ENCODE measurements at regions not wholly inside any gene's neighbourhood (a gene's known extent, or its start where the extent isn't known, plus 50 kb on each side); places are given as distances from the start of the nearest gene placed in this dataset.

DNA sequence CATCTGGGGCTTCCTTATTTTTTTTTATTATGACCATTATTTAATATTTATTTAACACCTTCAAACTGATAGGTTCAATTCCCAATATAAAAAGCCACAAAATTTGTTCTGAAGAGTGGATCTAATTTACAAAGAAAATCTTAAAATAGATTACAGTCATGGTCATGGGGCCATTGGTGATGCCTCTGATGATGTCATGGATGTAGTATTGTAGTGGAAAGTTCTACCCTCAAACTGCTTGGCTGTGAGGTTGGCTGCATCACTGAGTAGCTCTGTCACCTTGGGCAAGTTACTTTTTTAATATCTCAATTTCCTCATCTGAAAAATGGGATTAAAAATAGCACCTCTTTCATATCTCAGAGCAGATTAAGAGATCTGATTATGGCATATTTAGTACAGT is 128.5 kb downstream of the DKK1 start:
- DNase-seq (ENCODE audit: low read depth): no peak

DNA sequence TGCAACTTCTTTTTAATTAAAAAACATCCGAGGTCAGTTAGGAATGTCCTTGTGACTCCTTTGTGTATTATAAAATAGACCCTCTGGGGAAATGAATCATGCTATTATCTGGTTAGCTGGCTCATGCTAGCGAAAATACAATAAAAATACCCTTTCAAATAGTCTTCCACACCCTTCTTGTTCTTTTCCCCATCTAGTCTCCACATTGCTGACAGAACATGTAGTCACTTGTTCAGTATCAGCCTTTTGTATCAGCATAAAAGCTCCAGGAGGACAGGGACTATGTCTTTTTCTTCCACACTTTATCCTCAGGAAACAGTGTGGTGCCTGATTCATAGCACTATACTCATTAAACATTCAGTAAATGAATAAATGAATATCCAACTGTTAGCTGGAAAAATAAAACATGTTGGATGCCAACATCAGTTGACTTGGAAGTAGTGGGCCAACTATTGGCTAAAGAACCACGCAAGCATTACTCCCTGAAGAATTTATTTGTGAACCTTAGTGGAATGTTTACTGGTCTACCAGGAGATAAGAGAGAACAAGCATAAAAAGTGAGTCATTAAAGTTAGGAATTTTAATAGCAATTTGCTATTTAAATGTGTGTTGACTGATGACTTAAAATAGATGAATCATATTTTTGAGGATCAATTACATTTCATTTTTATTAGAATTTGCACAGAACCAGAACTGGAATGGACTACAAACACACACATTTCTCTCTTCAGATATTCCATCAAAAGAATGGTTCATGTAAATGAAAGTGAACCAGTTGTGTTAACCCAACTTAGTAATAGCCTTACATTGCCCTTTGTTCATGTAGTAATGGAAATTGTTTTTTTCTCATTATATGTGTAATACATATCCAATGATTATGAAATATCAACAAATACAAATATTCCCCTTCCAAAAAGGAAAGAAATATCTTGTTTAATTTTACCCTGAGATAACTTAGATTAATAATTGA is 129.6 kb downstream of the DKK1 start:
- DNase-seq (ENCODE audit: low read depth): no peak

DNA sequence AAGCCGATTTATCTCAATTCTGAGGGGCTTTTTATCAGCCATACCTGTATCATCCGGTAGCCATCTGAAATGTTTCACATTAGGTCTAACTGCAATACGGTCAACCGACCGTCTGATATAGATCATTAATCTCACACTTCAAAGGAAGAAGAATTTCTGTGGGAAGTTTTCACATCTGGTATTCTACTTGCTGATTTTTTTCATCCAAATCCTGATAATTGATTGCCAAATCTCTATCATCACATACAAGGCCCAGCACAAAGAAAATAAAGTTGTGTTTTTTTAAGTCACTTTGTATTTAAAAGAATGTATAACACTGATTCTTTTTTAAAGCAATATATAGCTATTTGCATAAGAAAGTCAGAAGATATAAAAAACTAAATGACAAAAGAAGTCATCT is 132.3 kb downstream of the DKK1 start:
- DNase-seq (ENCODE audit: low read depth): no peak

DNA sequence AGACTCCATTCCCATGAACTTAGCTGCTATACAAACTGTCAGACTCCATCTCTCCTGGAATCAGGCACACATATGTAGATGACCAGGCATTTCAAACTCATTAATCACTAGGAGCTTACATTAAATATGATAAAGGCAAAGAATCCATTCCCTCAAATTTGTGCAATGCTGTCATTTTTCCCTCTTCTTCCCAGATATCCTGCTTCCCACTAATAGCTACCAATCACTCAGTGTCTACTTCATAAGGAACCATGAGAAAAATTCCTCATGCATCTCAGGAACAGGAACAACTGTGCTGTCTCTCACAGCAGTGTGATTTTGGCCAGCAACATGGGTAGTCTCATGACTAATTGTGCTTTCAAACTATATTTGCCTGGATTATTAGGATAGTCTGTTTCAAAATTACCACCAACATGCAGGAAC is 133.9 kb downstream of the DKK1 start:
- no peak for DNase-seq (ENCODE audit: low read depth)

DNA sequence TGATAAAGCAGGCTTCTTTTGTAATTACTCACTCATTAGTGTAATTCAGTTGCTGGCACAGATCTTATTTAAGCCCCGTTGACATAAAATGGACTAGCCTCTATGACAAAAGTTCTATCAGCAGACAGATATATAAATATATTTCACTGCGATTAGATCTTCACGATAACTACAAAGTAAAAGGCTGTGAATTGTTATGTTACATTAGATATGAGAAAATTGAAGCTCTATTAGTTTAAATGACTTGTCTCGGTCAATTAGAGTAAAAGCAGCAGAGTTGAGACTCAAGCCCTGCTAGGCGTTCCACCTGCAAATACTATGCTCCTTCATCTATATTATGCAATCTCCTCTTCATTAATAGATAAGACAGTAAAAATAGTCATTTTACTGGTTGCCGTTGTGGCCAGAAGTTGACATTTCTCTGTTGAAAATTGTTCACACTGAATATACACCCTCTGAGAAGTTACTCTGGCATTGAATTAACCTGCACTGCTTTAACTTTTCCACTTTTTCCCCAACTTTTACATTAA is 136.7 kb downstream of the DKK1 start:
- no peak for DNase-seq (ENCODE audit: low read depth)

DNA sequence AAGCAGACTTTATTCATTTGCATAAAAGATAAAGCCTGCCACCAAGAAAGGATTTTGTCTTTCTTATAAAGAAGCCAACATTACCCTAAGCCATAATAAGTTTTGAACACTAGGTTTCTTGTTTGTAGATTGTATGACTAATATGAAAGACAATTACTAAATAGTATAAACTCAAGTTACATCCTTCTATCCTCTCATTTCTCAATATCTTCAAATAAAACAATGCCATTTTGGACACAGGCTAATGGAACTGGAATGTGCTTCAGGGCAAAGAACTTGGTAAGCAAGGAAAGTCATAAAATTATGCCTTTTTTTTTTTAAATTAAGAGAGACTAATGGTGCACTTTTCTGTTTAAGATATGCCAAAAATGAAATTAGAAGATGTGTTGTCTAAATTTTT is 137.7 kb downstream of the DKK1 start:
- DNase-seq (ENCODE audit: low read depth): no peak

DNA sequence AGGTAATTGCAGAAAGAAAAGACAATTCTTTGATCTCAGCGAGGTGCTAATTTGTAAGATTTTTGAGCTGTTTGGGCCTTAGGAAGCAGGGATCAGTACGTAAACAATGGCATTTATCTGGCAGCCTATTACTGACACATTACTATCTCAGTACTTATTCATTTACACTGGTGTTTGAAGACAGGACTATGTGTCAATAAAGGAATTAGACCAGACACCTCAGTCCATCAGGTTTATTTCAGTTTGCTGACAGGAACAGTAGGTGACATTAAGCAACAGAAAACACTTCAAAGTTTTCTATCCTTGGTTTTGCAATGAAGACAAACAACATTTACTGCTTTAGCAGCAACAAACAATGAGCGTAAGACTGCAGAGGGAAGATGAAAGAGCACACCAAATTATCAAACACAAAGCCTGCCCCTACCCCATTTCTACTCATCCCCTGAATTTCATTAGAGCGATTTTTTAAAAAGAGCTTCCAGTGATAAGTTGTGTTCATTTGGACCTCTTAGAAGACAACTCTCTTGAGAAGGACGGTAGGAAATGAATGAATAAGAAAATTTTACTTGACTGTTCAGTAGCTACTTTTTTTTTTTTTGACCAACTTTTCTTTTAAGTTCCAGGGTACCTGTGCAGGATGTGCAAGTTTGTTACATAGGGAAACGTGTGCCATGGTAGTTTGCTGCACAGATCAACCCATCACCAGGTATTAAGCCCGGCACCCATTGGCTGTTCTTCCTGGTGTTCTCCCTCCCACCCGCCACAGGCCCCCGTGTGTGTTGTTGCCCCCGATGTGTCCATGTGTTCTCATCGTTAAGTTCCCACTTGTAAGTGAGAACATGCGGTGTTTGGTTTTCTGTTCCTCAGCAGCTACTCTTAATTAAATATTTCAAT is 138.8 kb downstream of the DKK1 start:
- DNase-seq (ENCODE audit: low read depth): no peak

DNA sequence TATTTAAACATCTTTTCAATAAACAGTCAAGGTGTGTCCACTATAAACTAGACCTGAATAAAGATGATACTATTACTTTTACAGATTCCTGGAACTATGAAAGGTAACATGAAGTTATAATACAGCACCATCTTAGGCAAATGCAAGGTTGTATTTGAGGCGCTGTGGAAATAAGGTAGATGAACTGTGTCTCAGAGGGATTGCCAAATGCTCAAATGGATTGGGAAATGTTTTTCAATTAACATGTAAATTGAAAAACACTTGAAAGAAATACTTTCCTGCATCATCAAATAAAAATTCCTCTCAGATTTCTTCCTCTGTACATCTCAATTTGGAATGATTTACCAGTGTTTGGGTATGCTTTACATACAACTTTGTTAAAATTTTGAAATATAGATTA is 139.4 kb downstream of the DKK1 start:
- no peak for DNase-seq (ENCODE audit: low read depth)

DNA sequence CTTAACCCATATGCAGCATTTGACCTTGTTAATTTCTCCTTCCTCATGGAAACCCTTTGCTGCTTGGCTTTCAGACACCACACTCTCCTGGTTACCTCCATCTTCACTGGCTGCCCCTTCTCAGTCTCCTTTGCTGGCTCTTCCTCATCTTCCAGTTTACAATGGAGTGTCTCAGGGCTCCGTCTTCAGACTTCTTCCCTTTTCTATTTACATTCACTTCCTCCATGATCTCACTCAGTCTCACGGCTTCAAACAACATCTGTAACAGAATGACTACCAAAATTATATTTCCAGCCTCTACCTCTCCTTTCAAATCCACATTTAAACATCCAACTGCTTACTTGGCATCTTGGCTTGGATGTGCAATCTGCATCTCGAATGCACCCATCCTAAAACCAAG is 140.4 kb downstream of the DKK1 start:
- no peak for DNase-seq (ENCODE audit: low read depth)

DNA sequence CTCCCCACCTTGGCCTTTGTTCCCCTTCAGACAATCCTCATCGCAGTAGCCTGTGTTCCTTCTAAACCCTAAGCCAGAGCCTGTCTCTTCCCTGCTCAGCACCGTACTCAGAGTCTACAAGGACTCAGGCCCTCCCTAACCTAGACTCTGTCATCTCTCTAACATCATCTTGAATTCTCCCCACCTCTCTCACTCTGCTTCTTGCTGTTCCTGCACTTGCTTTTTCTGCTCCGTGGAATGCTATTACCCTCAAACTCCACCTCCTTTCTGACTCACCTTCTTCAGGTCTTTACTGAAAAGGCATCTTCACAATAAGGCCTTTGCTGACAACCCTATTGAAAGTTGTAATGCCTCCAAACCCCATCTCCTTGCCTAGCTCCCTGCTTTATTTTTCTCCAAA is 141.0 kb downstream of the DKK1 start:
- DNase-seq (ENCODE audit: low read depth): no peak

DNA sequence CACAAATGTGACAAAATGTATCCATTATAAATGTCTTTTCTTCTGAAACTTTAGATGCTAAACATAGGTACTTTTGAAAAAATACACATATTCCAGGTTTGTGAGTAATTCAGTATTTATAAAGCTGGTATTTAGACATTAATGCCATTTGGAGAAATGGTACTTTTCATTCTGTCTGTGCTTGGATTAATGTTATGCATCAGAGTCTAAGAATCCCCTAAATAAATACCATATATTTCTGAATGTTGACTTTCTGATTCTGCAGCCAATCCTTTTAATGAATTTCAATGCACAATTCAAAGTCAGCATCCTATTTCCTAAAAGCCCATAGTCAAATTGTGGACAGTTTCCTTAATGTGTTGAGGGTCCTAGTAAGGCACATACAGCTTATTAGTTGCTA is 145.0 kb downstream of the DKK1 start:
- no peak for DNase-seq (ENCODE audit: low read depth)

DNA sequence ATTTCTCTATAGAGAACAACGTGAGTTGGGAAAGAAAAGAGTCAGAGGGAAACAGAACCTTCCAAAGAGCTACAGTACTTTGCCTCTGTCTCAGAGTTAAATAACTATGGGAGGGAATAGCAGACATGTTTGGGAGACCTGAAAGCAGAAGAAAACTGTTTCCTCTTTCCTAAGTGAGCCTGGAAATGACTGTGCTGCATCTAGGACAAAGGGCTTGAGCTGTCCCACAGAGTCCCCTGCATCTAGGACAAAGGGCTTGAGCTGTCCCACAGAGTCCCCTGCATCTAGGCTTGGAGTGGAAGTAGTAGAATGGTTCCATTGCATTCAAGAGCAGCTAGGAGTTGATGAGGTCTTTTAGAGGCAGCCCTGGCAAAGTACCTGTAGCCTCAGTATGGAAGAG is 149.7 kb downstream of the DKK1 start:
- no peak for DNase-seq (ENCODE audit: low read depth)

DNA sequence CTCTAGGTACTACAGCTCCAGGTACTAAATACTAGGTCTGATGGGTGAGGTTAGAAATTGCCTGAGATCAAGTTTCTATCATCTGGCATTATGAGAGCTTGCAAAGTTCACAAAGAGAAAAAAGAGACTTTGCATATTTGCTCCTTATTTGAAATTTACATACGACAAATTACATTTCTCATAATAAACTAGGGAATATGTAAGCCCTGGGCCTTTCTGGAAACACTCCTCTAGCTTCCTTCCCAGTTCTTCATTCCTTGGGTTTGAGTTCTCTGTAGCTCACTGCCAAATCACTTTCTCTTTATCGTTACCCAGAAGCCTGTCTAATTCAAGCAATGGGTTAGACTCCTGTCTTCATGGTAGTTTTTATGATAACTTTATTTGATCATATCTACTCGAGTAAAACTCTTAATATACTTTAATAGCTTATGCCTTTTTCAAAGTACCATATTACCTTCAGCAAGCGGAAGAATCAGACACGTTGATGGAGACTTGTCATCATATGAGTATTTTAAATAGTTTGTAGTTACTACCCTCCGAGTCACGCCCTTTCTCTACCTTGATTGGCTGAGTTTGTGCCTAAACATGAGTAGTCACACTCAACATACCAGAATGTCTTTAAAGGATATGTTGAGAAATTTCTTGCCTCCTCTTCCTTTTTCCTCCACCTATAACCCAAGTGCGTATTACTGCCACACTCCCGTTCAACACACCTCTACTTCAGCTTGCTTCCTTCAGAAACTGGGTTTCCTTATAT is 150.5 kb downstream of the DKK1 start:
- no peak for DNase-seq (ENCODE audit: low read depth)

DNA sequence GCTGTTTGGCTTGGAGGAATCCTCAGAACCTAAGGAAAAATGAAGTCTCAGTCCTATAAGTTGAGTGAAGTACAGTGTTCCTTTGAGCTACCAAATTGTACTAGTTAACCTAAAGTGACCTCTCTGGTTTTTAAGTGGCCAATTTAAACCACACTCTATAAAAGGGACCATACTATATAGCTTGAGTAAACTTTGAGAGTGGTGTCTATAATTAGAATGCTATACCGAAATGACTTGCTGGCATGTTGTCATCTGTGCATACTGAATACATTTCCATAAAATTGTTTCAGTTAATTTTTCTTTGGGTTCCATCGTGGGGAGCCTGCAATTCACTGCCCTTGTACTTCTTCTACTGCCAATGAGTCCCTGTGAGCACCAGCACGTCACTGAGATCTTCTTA is 151.1 kb downstream of the DKK1 start:
- DNase-seq (ENCODE audit: low read depth): no peak

DNA sequence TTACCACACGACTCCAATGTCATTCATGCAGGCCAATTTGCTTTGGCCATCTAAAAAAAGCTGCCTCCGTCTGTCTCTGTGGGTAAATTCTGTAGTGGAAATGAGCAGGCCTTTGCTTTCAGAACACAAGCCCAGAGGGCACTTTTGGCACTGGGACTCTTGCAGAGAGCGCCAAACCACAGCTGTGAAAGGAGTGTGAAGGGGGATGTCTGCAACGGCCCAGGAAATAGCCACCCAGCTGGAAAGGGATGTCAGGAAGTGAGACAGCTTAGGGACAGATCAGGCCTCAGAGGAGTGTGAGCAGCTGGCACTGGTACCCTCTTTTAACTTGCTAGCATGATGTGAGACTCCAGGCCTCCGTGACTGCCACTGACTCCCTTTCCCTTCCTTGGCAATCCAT is 152.4 kb downstream of the DKK1 start:
- no peak for DNase-seq (ENCODE audit: low read depth)

DNA sequence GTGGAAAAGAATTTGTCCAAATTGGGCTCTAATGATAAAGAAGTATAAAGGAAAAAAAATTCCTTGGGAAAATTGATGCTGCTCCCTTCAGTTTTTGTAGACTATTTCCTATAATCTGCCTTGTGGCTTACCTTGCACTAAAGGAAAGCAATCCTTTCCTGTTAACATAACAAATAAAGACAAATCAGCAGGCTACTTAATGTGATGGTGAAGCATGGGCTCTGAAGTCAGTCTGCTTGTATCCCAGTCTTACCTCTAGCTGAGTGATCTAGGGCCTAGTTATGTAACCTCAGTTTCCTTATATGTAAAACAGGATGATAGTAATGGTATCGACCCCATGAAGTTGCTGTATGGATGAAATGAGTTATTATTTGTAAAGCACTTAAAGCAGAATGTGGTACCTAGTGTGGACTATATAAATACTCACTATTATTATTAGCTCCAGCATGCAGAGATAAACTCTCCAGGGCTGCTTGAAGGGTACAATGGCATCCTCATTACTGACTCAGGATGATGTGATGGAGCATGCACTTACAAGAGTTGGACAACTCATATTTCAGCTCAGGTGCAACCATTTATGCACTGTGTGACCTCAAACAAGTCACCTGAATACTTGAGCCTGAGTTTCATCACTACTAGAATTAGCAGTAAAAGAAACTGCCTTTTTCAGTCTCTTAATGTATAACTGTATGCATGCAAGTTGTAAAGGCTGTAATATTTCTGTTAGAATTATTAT is 156.1 kb downstream of the DKK1 start:
- no peak for DNase-seq (ENCODE audit: low read depth)

DNA sequence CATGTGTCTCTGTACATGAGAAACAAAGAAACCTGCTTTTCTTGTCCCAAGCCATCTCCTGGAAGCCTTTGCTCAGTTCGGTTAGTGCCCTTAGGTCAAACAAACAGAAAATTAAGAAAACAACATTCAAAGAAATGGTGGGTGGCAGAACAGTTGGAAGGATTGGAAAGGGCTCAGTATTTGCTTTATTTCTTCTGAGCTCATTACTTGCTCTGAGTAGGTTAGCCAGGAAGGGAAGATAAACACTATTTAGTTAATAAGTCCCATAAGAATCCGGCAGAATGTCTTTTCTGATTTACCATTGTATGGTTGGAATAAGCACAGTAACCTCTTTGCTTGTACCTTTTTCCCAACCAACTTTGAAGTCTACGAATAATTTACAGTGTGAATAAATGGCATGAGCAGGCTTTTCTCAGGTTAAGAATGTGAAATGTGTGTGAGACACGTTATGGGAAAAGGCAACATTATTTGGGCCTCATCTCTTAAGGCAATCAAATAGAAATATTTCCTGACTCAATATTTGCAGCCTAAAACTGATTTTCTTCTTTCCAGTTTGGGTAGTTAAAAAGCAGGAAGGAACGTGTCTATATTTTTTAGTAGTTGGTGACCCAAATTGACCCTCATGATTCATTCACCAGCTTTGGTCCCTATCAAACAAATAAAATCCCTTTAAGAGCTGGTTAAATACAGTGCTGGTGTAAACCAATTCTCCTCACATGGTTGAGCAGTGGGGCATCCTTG is 158.5 kb downstream of the DKK1 start:
- no peak for DNase-seq (ENCODE audit: low read depth)

DNA sequence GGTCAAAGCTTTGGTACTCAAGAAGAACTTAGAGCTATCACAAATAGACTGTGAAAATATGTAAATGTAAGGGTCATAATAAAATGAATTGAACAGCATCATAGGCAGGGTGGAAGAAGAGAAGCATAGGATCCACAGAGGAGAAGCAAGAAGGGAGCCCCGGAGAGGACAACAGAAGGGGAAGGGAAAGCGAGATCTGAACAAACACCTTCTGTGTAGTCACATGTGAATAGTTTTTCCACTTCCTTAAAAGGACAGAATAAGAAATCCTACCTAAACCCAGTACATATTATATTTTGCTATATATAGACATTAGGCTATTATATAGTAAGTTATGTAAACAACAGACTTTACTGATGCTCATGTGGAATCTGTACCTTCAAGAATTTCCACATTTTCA is 160.2 kb downstream of the DKK1 start:
- DNase-seq (ENCODE audit: low read depth): no peak

DNA sequence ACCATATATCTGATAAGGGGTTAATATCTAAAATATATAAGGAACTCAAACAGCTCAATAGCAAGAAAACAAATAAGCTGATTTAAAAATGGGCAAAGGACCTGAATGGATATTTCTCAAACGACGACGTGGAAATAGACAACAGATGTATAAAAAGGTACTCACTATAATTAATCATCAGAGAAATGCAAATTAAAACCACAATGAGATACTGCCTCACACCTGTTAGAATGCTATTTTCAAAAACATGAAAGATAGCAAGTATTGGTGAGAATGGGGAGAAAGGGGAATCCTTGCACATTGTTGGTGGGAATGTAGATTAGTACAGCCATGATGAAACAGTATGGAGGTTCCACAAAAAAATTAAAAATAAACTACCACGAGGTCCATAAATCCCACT is 163.2 kb downstream of the DKK1 start:
- DNase-seq (ENCODE audit: low read depth): no peak

DNA sequence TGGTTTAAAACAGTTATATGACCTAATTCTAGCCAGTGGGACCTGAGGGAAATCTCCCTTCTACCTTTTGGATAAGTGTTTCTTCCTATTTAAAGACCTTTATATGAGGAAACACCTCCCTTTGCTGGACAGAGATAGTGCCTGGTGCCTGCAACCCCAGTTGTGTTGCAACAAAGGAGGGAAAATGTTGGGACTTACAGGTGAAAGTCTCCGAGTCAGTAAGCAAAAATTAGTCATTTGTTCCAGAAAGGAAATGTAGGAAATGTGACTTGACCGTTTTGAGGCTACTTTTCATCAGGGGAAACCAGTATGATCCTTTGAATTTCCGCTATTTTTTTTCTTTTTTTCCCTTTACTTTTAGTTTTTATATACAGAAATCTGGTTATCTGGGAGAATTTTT is 165.5 kb downstream of the DKK1 start:
- no peak for DNase-seq (ENCODE audit: low read depth)

All from CMK (cell line).